ENCODE measurements at regions not wholly inside any gene's neighbourhood (a gene's known extent, or its start where the extent isn't known, plus 50 kb on each side); places are given as distances from the start of the nearest gene placed in this dataset.

DNA sequence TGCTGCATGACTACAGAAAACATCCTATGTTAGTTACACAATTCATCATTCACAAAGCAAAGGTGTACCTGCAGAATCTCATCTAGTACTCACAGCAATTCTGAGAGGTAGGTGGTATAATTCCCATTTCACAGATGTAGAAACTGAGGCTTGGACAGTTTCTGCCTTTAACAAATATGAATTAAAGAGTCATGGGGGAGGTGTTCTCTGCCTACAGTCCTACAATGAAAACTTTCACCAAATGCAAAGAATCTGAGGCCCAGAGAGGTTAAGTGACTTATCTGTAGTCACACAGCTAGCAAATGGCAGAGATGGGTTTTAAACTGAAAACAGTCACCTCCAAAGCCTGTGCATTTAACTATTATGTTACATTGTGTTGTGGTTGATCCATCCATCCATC is 171.6 kb upstream of the WSCD2 start:
- DNase-seq (ENCODE audit: low spot score): no peak
- H3K27ac ChIP-seq: no peak overlapping the region
- no peaks in the 10 kb centered on the region for H3K27me3 ChIP-seq
- H3K4me1 ChIP-seq: no peaks in the 10 kb centered on the region
- TF ChIP-seq, protein P1, sequence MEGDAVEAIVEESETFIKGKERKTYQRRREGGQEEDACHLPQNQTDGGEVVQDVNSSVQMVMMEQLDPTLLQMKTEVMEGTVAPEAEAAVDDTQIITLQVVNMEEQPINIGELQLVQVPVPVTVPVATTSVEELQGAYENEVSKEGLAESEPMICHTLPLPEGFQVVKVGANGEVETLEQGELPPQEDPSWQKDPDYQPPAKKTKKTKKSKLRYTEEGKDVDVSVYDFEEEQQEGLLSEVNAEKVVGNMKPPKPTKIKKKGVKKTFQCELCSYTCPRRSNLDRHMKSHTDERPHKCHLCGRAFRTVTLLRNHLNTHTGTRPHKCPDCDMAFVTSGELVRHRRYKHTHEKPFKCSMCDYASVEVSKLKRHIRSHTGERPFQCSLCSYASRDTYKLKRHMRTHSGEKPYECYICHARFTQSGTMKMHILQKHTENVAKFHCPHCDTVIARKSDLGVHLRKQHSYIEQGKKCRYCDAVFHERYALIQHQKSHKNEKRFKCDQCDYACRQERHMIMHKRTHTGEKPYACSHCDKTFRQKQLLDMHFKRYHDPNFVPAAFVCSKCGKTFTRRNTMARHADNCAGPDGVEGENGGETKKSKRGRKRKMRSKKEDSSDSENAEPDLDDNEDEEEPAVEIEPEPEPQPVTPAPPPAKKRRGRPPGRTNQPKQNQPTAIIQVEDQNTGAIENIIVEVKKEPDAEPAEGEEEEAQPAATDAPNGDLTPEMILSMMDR (IDR thresholded peaks at IDR 0.05): no peak
- no peaks in the 10 kb centered on the region for H3K9me3 ChIP-seq
- H3K4me3 ChIP-seq: no peak overlapping the region
- no peaks in the 10 kb centered on the region for H3K36me3 ChIP-seq

DNA sequence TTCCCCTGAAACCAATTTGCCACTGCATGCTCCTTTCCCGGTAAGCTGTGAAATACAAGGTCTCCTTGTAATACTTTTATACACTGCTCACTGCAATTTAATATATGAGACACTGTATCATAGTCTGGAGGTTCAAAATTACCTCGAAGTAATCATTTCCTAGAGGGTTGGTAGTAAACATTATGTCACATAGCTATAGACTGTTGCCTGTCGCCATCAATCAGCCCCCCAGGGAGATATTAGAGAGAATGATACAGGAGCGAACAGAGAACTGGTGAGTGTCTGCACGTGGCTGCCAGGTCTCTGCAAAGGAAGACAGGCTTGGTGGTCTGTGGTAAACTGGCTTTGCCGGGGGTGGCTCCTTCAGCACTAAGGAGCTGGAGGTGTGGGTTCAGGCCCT is 165.5 kb upstream of the WSCD2 start:
- TF ChIP-seq, protein P1 (IDR thresholded peaks at IDR 0.05): no peak
- Histone ChIP-seq H3K9me3 (no peaks in the 10 kb centered on the region), H3K27ac (no peak overlapping the region), H3K4me3 (no peak overlapping the region), H3K27me3 (no peaks in the 10 kb centered on the region), H3K36me3 (no peaks in the 10 kb centered on the region), H3K4me1 (no peaks in the 10 kb centered on the region)
- DNase-seq (ENCODE audit: low spot score): no peak

DNA sequence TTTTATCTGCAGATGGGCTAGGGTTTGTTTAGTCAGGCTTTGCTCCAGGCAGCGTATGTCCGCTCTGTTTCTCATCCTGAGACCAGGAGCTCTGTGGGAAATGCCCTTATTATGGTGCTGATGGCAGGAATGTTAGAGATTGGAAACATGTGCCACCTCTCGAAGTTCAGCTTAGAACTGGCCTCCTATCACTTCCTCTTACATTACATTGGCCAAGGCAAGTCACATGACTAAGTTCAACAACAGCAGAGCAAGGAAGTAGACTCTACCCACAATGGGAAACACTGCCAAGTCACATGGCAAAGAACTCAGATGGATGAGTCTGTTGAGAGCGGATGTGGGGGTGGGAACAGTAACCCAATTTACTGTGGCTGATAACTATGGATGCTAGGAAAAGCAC is 161.9 kb upstream of the WSCD2 start:
- TF ChIP-seq, protein P1 (IDR thresholded peaks at IDR 0.05): no peak
- Histone ChIP-seq H3K4me1 (no peaks in the 10 kb centered on the region), H3K4me3 (no peak overlapping the region)

DNA sequence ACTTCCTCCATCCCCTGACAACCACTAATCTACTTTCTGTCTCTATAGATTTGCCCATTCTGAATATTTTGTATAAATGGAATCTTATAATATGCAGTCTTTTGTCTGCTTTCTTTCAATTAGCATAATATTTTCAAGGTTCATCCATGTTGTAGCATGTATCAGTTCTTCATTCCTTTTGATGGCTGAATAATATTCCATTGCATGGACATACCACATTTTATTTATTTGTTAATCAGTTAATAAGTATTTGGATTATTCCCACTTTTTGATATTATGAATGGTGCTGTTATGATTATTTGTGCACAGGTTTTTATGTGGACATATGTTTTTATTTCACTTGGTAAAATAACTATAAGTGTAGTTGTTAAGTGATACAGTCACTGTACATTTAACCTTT is 155.1 kb upstream of the WSCD2 start:
- no peak for DNase-seq (ENCODE audit: low spot score)
- Histone ChIP-seq H3K4me1 (no peaks in the 10 kb centered on the region), H3K9me3 (peaks cover 0 to 18% of the 10 kb centered on the region in 2 donors), H3K27me3 (no peaks in the 10 kb centered on the region), H3K36me3 (no peaks in the 10 kb centered on the region), H3K27ac (no peak overlapping the region), H3K4me3 (no peak overlapping the region)
- TF ChIP-seq, protein P1 (IDR thresholded peaks at IDR 0.05): no peak

More for the DNA sequence above, 161.9 kb upstream of the WSCD2 start:
- Histone ChIP-seq H3K27me3 (no peaks in the 10 kb centered on the region), H3K9me3 (no peaks in the 10 kb centered on the region), H3K27ac (no peak overlapping the region), H3K36me3 (no peaks in the 10 kb centered on the region)
- no peak for DNase-seq (ENCODE audit: low spot score)

DNA sequence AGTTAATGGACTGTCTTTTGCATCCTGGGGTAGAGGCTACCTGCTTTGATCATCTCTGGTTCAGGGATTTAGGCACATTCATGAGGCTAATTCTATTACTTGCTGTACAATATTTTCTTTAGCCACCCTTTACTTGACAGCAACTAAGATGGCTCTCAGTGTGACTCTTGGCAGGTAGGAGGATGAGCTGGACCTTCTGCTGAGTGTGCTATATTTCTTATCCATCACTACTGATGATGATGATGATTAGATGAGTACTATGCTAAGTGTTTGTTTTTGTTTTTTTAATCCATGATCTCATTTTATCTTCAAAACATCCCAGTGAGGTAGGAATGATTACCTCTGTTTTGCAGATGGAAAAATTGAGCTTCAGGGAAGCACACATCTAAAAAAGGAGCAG is 152.8 kb upstream of the WSCD2 start:
- Histone ChIP-seq H3K27me3 (no peaks in the 10 kb centered on the region), H3K4me1 (no peaks in the 10 kb centered on the region), H3K36me3 (no peaks in the 10 kb centered on the region), H3K4me3 (no peak overlapping the region), H3K27ac (no peak overlapping the region), H3K9me3 (peaks cover 0 to 18% of the 10 kb centered on the region in 2 donors)
- DNase-seq (ENCODE audit: low spot score): no peak
- TF ChIP-seq, protein P1 (IDR thresholded peaks at IDR 0.05): no peak

DNA sequence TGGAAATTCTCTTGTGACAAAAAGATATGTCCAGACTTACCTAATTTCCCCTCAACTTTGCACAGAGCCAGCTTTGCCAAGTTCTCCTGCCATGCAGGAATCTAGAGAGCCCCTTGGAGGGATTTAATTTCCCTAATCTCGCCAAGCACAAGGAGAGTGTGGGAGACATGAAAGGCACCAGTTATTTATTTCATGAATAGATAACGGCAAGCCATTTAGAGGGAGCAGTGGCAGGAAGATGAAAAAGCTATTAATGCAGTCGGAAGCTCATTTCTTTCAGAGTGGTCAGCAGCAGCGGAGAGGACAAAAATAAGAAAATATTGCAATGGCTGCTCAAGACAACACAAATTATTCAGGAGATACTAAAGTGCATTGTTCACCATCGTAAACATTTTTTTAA is 150.9 kb upstream of the WSCD2 start:
- Histone ChIP-seq H3K4me1 (no peaks in the 10 kb centered on the region), H3K9me3 (peaks cover 0 to 14% of the 10 kb centered on the region in 2 donors), H3K27ac (no peak overlapping the region), H3K4me3 (no peak overlapping the region), H3K36me3 (no peaks in the 10 kb centered on the region), H3K27me3 (no peaks in the 10 kb centered on the region)
- no peak for DNase-seq (ENCODE audit: low spot score)
- TF ChIP-seq, protein P1 (IDR thresholded peaks at IDR 0.05): no peak

All from right atrium auricular region (tissue), 2 donors.